Endothelial cell of umbilical vein (primary cell): ENCODE measurements at regions not wholly inside any gene's neighbourhood (a gene's known extent, or its start where the extent isn't known, plus 50 kb on each side); places are given as distances from the start of the nearest gene placed in this dataset.

Experiments used
- BruUV-seq: library from RNA; stranded (reverse); fragments of 400-500 nt; replicated peaks from 2 replicates; lab custom pipeline; 2021; lab: Mats Ljungman, UMichigan
- CTCF ChIA-PET: fragments of 300-600, 350-600 bp; sonication (Branson Sonifier 250); formaldehyde crosslinking; loops from one replicate; lab custom pipeline; 2021; ENCODE audit warnings: antibody characterized with exemption, inconsistent platforms; lab: Charles Lee
- POLR2A ChIA-PET: fragments of 300-600, 350-600 bp; sonication (Branson Sonifier 250); formaldehyde crosslinking; loops from one replicate; lab custom pipeline; 2021; ENCODE audit warnings: antibody characterized with exemption, inconsistent platforms; lab: Charles Lee
- DNase-seq: peaks from one replicate; pipeline ENCODE4 v3.0.0-alpha.2; 2011; ENCODE audit warnings: low read depth, low spot score
- FAIRE-seq: peaks from 2 replicates; lab custom pipeline; 2011; peaks lifted over from hg19 to GRCh38; lab: Jason Lieb, UNC
- H2AFZ ChIP-seq: 2 replicates; pipeline ENCODE4 v1.6.0; 2012; ENCODE audit warnings: low read depth, low read length, control low read depth, inconsistent platforms
- H3K27ac ChIP-seq: 2 replicates; pipeline ENCODE4 v1.5.1; 2011; ENCODE audit warnings: low read depth, mild to moderate bottlenecking, control low read depth, low read length, moderate library complexity; ENCODE audit not compliant: insufficient read depth
- H3K27me3 ChIP-seq, 2 experiments: 2 replicates each; pipeline versions ENCODE4 v1.6.0 to v1.6.1; 2011; ENCODE audit warnings: low read length in 2 of 2, mixed read lengths in 1 of 2; ENCODE audit not compliant: control insufficient read depth in 2 of 2, insufficient read depth in 2 of 2
- H3K36me3 ChIP-seq, 2 experiments: 2 replicates in 1 of 2; 3 replicates in 1 of 2; pipeline ENCODE4 v1.5.1; 2011; ENCODE audit warnings: low read length in 2 of 2, mild to moderate bottlenecking in 1 of 2, moderate library complexity in 1 of 2; ENCODE audit not compliant: control insufficient read depth in 2 of 2, insufficient read depth in 2 of 2; ENCODE audit errors: extremely low read depth in 1 of 2
- H3K4me1 ChIP-seq: 3 replicates; pipeline ENCODE4 v1.5.1; 2011; ENCODE audit warnings: mild to moderate bottlenecking, low read length; ENCODE audit not compliant: control insufficient read depth, insufficient read depth; ENCODE audit errors: extremely low read depth
- H3K4me2 ChIP-seq: 2 replicates; pipeline ENCODE4 v1.6.1; 2011; ENCODE audit warnings: low read length, control low read depth, mixed read lengths; ENCODE audit not compliant: insufficient read depth
- H3K4me3 ChIP-seq, 3 experiments: fragments of 200-600 bp in 1 of 3; sonication (generic), shearing (Covaris generic) in 1 of 3; replicated peaks in 1 of 3; 2 replicates each; pipeline ENCODE4 v1.5.1; 2011 to 2016; ENCODE audit warnings: control low read depth in 3 of 3, low read length in 3 of 3, mild to moderate bottlenecking in 2 of 3, inconsistent platforms in 1 of 3, low read depth in 1 of 3, moderate library complexity in 1 of 3; ENCODE audit not compliant: insufficient read depth in 1 of 3
- H3K79me2 ChIP-seq: 2 replicates; pipeline ENCODE4 v1.6.0; 2012; ENCODE audit warnings: low read length, inconsistent platforms; ENCODE audit not compliant: control insufficient read depth, insufficient read depth
- H3K9ac ChIP-seq: replicated peaks from 2 replicates; pipeline ENCODE3; 2011; ENCODE audit warnings: low read length, control low read depth; ENCODE audit not compliant: insufficient read depth; ENCODE audit errors: extremely low read depth
- H3K9me1 ChIP-seq: replicated peaks from 3 replicates; pipeline ENCODE4 v1.6.0; 2011; ENCODE audit warnings: mild to moderate bottlenecking, low read length; ENCODE audit not compliant: control insufficient read depth, insufficient read depth; ENCODE audit errors: extremely low read depth
- H3K9me3 ChIP-seq: replicated peaks from 2 replicates; pipeline ENCODE4 v1.5.1; 2012; ENCODE audit warnings: low read length, inconsistent platforms; ENCODE audit not compliant: control insufficient read depth, insufficient read depth
- H4K20me1 ChIP-seq: replicated peaks from 2 replicates; pipeline ENCODE3; 2011; ENCODE audit warnings: mild to moderate bottlenecking, low read length; ENCODE audit not compliant: control insufficient read depth, insufficient read depth; ENCODE audit errors: extremely low read depth
- EZH2 ChIP-seq: IDR thresholded peaks from 2 replicates; pipeline ENCODE4 v1.6.1; 2012; ENCODE audit warnings: borderline replicate concordance, low read depth, mild to moderate bottlenecking, moderate library complexity, low read length, inconsistent platforms; ENCODE audit not compliant: severe bottlenecking
- FOS ChIP-seq: IDR thresholded peaks from 2 replicates; pipeline ENCODE4 v1.6.1; 2011; ENCODE audit warnings: mild to moderate bottlenecking, low read length, moderate library complexity, borderline replicate concordance; ENCODE audit not compliant: insufficient read depth
- GATA2 ChIP-seq: IDR thresholded peaks from 2 replicates; pipeline ENCODE4 v1.7.0; 2011; ENCODE audit warnings: low read depth, mild to moderate bottlenecking, moderate library complexity, mixed read lengths, low read length; ENCODE audit not compliant: insufficient read length, insufficient read depth
- JUN ChIP-seq: IDR thresholded peaks from 2 replicates; pipeline ENCODE4 v1.6.1; 2011; ENCODE audit warnings: borderline replicate concordance, low read depth; ENCODE audit not compliant: insufficient read length, insufficient read depth
- MYC ChIP-seq: IDR thresholded peaks from one replicate; pipeline ENCODE4 v1.6.1; 2011; ENCODE audit warnings: mild to moderate bottlenecking, low read depth, low read length
- POLR2A ChIP-seq: IDR thresholded peaks from 2 replicates; pipeline ENCODE4 v1.6.1; 2012; ENCODE audit warnings: low read depth, mild to moderate bottlenecking, control low read depth, low read length
- POLR2AphosphoS5 ChIP-seq: IDR thresholded peaks from 2 replicates; pipeline ENCODE4 v1.6.1; 2012; ENCODE audit warnings: low read depth, mild to moderate bottlenecking, control low read depth, low read length, moderate library complexity; ENCODE audit not compliant: insufficient read depth
- dilution Hi-C: fragments of 300-500 bp; cut with MboI; formaldehyde crosslinking; loops from one replicate; pipeline ENCODE4 v1.15.0; 2019; ENCODE audit warnings: low sequenced_read_pairs; ENCODE audit not compliant: extremely low pct_ligation_motif_present
- intact Hi-C: fragments of 100-400 bp; cut with micrococcal nuclease; formaldehyde crosslinking; loops from one replicate; pipeline ENCODE4 v1.10.0; 2022
- TF ChIP-seq, protein P1 (sequence below): IDR thresholded peaks from 2 replicates; pipeline ENCODE4 v1.6.1; 2011; ENCODE audit not compliant: insufficient read depth, insufficient read length
- TF ChIP-seq, protein P2 (sequence below), 2 donors: IDR thresholded peaks; 1 replicate in 1 of 2; 2 replicates in 1 of 2; pipeline ENCODE4 v1.5.1; 2011; ENCODE audit warnings: low read length in 2 of 2, mild to moderate bottlenecking in 2 of 2, moderate library complexity in 2 of 2, control low read depth in 1 of 2, inconsistent platforms in 1 of 2, low read depth in 1 of 2; ENCODE audit not compliant: insufficient read depth in 1 of 2; ENCODE audit errors: extremely low read depth in 1 of 2

DNA sequence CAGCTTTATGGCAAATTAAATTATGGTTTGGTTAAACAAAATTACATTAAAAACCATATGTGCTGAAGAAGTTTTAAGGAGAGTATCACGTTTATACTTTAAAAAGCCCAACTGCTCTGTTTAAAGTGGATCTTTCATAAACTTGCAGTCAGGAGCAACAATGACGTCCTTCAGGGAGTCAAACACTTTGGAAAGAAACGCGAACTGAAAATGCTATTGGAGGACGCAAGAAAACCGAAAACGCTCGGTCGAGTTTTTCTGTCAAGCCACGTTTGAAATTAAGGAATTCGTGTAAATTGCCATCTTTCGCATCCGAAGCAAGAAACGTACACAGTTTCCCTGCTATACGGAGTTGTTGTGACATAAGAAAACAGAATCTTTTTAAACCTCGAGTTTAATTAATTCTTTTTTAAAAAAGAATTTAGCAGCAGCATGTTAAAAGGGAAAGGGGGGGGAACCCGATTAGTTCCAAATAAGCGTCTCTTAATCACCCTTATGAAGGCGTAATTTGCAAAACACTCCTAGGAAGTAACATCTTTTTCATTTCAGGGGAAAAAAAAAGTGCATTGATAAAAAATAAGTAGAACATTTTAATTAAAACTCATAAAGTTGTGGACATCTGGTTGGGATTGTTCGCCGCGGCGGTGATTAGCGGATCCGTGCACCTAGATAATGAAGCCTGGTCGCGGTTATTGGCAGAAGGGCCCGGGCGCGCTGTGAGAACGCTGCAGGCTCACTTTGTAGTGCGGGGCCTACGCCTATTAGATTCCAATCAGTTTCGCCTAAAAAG, 295.4 kb downstream of the TFAP2C start:
- H3K9ac ChIP-seq, result no peak overlapping the region
- no peaks in the 10 kb centered on the region for H3K4me1 ChIP-seq
- POLR2A ChIA-PET, result no interaction called here
- FAIRE-seq (no peak), DNase-seq (no peak)
- H3K9me1 ChIP-seq, result no peaks in the 10 kb centered on the region
- TF ChIP-seq, protein P1, sequence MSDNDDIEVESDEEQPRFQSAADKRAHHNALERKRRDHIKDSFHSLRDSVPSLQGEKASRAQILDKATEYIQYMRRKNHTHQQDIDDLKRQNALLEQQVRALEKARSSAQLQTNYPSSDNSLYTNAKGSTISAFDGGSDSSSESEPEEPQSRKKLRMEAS, result no peak
- TF ChIP-seq MYC (no peak), GATA2 (no peak), JUN (no peak), POLR2A (no peak), EZH2 (no peak), POLR2AphosphoS5 (no peak), FOS (no peak)
- TF ChIP-seq, protein P2, sequence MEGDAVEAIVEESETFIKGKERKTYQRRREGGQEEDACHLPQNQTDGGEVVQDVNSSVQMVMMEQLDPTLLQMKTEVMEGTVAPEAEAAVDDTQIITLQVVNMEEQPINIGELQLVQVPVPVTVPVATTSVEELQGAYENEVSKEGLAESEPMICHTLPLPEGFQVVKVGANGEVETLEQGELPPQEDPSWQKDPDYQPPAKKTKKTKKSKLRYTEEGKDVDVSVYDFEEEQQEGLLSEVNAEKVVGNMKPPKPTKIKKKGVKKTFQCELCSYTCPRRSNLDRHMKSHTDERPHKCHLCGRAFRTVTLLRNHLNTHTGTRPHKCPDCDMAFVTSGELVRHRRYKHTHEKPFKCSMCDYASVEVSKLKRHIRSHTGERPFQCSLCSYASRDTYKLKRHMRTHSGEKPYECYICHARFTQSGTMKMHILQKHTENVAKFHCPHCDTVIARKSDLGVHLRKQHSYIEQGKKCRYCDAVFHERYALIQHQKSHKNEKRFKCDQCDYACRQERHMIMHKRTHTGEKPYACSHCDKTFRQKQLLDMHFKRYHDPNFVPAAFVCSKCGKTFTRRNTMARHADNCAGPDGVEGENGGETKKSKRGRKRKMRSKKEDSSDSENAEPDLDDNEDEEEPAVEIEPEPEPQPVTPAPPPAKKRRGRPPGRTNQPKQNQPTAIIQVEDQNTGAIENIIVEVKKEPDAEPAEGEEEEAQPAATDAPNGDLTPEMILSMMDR (IDR thresholded peaks at IDR 0.05; ENCODE audit: extremely low read depth in 1 of 2, insufficient read depth in 1 of 2, low read depth in 1 of 2, low read length in 2 of 2), result no peak
- CTCF ChIA-PET, result no interaction called here
- no peaks in the 10 kb centered on the region for H3K79me2 ChIP-seq
- H3K4me3 ChIP-seq, result no peak overlapping the region
- H4K20me1 ChIP-seq, result no peaks in the 10 kb centered on the region
- H3K27me3 ChIP-seq, result peaks cover 7 to 38% of the 10 kb centered on the region in 2 experiments
- no peak overlapping the region for H2AFZ ChIP-seq
- intact Hi-C loops, result no loop called here
- no peaks in the 10 kb centered on the region for H3K9me3 ChIP-seq
- no peak overlapping the region for H3K27ac ChIP-seq
- no peaks in the 10 kb centered on the region for H3K36me3 ChIP-seq
- no TSS peak for BruUV-seq
- no peak overlapping the region for H3K4me2 ChIP-seq
- dilution Hi-C loops, result no loop called here
